GM12892 (cell line): ENCODE measurements at regions not wholly inside any gene's neighbourhood (a gene's known extent, or its start where the extent isn't known, plus 50 kb on each side); places are given as distances from the start of the nearest gene placed in this dataset.

Experiments
- POLR2A ChIP-seq: IDR thresholded peaks from 2 replicates; pipeline ENCODE4 v1.6.1; 2011; ENCODE audit warnings: low read depth, low read length, control low read depth
- POLR2AphosphoS5 ChIP-seq: IDR thresholded peaks from 2 replicates; pipeline ENCODE4 v1.6.1; 2011; ENCODE audit warnings: low read depth, low read length, control low read depth
- TAF1 ChIP-seq: IDR thresholded peaks from 2 replicates; pipeline ENCODE4 v1.6.1; 2011; ENCODE audit warnings: low read depth, mild to moderate bottlenecking, control low read depth, low read length, borderline replicate concordance

DNA sequence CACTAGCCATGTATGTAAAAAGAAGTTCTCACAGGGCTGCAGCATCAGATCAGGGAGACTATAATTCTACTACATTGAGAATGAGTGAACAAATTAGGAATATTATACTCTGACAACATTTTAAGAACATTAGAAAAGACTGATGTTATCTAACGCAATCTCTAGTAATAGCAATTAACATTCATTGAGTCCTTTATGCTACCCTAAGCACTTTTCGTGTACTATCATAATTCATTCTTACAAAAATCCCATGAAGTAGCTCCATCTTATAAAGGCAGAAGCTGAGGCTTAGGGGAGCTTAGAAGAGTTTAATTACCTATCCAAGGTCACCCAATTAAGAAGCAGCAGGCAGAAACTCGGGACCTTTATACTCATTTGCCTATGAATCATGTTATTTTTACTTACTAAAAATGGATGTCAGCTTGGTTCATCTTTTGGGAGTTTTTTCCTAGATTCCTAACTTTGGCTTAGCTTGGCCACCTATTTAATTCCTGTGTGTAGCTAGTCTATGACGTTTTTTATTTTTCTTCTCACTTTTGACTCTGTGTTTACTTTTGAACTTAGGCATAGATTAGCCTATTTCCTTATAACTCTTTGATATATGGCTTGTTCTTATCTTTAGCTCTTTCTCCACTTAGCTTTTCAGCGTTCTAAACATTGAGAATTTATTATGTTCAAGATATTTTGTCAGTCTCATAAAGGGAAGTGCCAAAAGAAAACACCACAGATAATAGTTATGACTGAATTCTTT is 333.5 kb upstream of the DCN start:
- TF ChIP-seq POLR2A (no peak), POLR2AphosphoS5 (no peak), TAF1 (no peak)
